RCC 7860 (cell line): ENCODE measurements at regions not wholly inside any gene's neighbourhood (a gene's known extent, or its start where the extent isn't known, plus 50 kb on each side); places are given as distances from the start of the nearest gene placed in this dataset.

ENCODE experiments used
- DNase-seq: peaks from one replicate; pipeline ENCODE4 v3.0.0-alpha.2; 2015; ENCODE audit warnings: low spot score
- FAIRE-seq: peaks from 2 replicates; lab custom pipeline; 2012; peaks lifted over from hg19 to GRCh38; lab: Jason Lieb, UNC

DNA sequence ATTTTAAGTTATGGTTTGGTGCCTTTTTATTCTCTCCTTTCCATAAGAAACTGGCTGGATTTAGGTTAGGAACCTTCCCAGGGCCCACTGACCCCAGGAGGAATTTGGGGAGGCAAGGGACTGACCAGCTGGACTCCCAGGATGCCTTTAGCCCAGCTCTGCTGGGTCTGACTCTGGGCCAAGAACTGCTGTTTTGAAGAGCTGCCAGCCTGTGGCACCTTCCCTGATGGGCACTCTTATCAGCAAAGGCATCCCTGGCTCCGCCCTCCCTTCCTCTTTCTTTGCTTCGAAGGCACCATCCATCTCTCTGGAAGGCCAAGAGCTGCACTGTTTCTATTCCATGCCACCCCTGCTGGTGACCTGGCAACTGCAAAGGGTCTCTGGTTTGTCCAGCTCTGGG lies 174.7 kb downstream of the POU4F1 start:
- FAIRE-seq (no peak), DNase-seq (no peak)

DNA sequence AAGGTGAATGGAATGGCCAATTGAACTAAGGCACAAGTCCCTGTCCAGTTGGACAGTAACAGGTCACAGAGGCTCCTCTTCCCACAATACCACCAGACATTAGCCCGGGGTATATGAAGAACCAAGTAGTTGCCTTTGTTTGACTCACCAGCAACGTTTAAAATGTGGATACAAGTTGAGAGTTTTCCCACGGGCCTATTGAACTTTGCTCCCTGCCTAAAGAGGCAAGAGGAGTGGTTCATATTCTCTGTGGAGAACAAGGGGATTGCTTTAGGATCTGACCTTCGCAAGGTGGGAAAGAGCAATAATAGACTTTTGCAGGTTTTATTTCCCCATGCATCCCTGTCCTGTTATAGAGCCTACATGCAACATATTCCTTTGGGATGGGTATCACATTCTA lies 177.2 kb downstream of the POU4F1 start:
- DNase-seq (no peak), FAIRE-seq (no peak)

DNA sequence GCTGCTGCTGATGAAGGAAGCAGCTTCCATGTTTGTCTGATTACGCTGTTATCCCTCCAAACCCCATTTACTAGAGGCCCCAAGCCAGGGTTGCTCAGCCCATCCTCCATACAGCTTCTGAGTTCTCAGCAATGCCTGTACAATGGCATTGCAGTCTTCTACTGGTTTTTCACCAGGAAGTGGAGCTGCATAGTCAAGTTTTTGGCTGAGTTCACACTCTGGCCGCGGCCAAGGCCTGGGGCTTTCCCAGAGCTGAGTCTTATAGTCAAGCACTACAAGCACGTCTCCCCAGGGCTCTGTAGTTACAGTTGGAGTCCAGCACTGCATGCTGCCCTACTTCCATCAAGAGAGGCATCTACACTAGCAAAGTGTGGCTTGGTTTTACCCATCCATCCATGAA lies 182.5 kb downstream of the POU4F1 start:
- no peak for DNase-seq
- FAIRE-seq, result no peak

DNA sequence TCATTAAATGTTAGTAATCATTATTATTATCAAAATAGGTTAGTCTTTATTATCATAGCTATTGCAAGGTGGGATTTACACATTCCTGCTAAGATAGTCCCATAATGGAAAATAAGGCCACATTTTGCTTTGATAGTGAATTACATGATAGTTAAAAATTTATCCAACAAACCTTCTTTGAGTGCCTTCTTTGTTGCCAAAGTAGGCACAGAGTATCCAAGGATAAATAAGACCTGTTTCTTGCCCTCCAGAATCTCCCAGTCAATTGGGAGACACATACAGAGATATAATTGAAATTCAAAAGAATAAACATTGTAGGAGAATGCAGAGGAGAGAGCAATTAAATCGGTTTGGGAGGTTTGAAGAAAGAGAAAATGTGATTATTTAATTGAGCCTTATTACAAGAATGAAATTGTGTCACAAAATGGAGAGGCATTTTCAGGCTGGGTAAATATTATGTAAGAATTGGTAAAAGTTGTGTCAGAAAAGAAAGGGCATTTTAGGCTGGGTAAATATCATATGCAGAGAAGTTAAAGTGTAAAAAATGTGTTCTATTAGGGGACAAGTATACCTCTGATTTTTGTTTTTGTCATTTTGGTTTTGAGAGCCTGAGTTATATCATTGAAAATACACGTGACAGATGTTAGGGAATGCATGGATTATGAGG lies 189.3 kb downstream of the POU4F1 start:
- DNase-seq (no peak), FAIRE-seq (no peak)

DNA sequence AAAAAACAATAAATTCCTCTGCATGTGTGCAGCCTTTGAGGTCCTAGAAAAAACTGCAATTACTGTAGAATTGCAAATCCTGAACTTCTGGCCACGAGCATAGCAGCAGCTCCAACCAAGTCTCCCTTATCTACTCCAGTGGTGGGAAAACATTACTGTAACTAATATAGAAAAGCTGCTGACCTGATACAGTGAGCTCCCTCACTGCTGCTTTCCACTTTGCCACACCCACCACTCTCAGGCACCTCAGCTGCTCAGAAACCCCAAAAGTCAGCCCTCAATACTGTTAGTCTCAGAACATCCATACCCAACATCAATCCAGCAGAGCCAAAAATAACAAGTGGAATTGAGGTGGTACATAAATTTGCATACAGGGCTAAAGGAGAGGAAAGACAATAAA lies 192.5 kb downstream of the POU4F1 start:
- FAIRE-seq, result no peak

GRCh38 chr13:78410164-78410563 lies 193.2 kb downstream of the POU4F1 start:
- FAIRE-seq (no peak), DNase-seq (no peak)

More for the DNA sequence above, 192.5 kb downstream of the POU4F1 start:
- no peak for DNase-seq

DNA sequence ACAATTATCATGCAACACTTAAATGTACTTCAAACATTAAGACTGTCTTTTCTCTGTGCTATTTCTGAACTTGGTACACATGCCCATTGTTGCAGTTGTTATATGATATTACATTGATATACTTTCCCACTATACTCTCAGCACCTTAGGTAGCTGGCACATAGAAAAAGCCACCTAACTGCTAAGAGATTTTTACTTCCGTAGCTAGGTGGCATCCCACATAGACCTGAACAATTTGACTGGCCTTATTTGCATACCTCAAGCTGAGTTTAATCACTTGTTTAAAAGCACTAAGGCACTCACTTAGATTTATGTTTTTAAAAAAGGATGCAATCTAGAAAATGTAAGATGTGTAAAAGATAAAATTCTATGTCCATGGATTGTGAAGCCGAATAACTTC lies 194.2 kb downstream of the POU4F1 start:
- FAIRE-seq (no peak), DNase-seq (no peak)

DNA sequence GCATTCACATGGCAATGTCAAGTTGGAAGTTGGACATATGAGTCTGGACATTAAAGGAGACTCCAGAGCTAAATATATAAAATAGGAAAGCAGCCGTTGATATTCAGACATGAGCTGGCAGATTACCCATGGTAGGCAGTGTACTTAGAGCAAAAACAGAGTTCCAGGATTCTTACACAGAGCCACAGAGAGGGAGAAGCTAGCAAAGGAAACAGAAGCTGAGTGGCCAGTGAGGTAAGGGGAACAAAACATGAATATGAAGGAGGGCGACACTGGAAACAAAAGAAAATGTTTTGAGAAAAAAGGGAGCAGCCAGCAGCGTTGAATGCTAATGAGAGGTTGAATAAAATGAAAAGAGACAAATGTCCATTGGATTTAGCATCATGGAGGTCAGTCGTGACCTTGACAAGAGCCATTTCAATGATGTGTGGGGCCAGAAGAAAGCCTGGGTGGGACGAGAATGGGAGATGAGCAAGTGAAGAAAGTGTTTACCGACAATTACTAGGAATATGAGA lies 198.4 kb downstream of the POU4F1 start:
- FAIRE-seq (no peak), DNase-seq (no peak)

DNA sequence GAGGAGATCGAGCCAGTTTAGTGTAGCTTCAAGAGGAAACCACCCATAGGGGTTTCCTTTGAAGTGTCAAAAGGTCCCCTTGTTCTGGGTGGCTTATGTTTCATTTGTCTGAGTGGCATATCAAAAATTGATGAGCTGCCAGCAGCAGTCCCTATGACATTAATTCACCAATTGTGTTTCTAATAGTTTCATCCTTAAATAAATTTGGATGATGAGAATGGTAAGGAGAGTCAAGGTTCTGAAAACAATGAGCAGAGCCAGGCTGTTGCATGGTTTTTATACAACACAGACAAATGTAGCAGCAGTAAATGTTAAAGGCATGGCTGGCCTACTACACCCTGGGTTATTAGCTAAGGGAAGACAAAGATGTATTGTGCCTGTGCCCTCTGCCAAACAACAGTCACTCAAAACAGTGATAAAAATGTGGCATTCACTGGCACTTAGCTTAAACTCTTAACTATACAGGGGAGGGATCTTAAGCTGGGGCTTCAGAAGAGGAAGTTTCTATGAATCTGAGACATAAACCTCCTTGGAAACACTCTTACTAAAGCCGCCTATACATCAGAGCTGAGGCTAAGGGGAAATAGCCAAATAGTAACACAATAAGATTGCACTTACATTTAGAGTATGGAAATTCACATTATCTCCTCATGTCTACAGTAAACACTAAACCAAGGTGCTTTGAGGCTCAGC lies 200.5 kb downstream of the POU4F1 start:
- no peak for DNase-seq
- FAIRE-seq, result no peak

GRCh38 chr13:78401873-78402707 lies 201.3 kb downstream of the POU4F1 start:
- FAIRE-seq, result no peak
- DNase-seq, result no peak

- FAIRE-seq (no peak), DNase-seq (no peak)
Observed at GRCh38 chr13:78398743-78399410, 204.5 kb downstream of the POU4F1 start.

DNA sequence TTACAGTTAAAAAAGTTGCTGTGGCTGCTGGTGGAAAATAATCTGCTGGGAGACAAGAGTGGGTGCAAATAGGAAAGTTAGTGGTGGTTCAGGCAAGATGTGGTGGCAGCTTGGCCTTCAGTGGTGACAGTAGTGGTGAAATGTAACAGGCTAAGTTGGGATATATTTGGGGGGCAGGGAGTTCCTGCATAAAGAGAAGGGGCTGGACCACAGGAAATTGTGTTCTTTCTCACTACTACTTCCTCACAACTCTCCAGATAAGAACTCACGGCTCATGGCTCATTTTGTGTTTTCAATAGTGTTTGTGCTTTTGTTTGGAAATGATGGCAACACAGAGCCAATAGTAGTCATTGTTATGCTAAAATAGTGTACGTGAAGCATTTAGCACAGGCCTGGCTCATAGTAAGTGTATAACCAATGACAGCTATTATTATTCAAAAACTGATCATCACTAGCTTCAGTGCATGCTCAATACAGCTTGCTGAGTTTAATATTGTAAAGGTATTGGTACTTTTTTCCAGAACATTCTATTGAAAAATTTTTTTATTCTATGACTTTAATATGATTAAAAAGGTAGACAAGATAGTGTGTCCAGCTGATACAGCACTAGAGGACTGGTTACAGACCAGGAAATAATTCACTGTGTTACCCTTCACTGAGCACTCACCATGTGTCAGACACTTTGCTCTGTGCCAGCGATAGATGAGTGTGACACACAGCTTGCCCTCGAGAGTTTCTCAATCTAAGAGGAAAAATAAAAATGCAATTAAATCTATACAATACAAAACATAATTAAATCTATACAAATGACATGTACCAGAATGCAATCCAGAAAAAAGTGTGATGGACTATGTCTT lies 209.8 kb downstream of the POU4F1 start:
- DNase-seq (no peak), FAIRE-seq (no peak)

GRCh38 chr13:78383899-78384298 lies 219.5 kb downstream of the POU4F1 start:
- FAIRE-seq (no peak), DNase-seq (no peak)

DNA sequence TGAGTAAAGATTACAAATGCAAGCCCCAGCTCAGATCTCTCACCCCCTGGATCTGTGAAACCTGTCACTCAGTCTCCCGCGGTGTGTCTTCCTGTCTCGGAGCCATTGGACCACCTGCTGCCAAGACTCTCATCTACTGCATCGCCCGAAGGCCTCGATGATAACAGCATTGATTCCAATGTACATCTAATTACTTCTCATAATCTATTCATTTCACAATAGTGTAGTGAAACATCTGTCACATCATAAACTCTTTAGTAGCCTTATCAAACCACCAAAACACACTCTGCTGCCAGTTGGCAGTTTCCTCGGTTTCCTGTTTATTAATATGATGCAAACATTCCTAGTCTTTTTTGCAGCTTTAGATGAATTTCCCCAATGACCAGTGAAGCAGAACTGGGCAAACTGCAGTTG lies 220.3 kb downstream of the POU4F1 start:
- no peak for DNase-seq
- FAIRE-seq, result no peak

DNA sequence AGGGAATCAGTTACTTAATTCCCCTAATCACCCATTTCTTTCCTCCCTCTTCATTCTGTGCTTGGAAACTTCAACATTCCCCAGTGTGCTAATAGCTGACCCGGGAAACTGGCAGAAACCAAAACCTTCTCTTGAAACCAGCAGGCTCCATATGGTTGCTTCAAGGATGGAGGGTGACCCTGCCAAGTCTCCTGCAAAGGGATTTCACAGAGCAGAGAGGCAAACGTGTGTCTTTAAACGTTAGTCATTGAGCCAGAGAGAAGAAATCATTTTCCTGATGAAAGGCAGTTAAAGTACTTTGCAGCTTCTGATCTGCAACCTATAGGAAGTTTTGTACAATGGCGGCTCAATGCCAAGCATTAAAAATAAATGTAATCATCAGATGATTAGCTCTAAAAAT lies 220.9 kb downstream of the POU4F1 start:
- FAIRE-seq, result no peak

GRCh38 chr13:78376822-78377221 lies 226.5 kb downstream of the POU4F1 start:
- FAIRE-seq, result no peak
- no peak for DNase-seq

More for the DNA sequence above, 220.9 kb downstream of the POU4F1 start:
- DNase-seq, result no peak

- FAIRE-seq (no peak), DNase-seq (no peak)
Observed at GRCh38 chr13:78376033-78376432, 227.3 kb downstream of the POU4F1 start.

DNA sequence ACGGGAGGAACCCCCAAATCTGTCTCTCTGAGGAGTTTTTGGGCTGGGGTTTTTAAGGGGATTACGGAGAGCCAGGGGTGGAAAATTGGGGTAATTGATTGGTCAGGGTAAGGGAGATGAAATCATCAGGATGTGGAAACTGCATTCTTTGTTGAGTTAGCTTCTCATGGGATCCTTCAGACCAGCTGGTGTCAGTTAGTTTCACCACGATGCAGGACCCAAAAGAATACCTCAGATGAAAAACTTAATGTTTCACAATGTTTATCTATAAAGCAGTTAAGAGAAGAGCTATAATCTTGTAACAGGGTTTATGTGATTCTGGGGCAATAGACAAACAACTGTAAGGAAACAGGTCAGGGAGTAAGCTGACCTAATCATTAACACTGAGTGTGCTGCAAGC lies 230.8 kb downstream of the POU4F1 start:
- no peak for FAIRE-seq
- no peak for DNase-seq

- DNase-seq (no peak), FAIRE-seq (no peak)
Observed at GRCh38 chr13:78370231-78370630, 233.1 kb downstream of the POU4F1 start.

DNA sequence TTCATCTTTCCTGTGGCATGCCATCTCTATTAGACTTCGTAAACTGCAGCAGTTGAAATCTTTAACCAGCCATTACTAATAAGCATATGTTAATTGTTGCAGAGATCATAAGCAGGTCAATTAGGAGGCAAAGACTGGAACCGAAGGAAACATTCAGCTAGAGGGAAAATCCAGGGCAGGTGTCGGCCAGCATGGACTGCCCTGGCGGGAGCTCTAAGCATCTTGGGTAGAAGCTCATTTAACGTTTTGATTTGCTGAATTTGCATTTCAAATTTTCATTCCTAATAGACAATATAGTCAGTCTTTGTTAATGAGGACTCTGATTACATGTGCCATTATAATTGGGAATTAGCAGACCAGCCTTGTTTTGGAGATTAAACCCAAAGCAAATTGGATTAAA lies 238.6 kb downstream of the POU4F1 start:
- no peak for FAIRE-seq
- DNase-seq, result no peak
